ENCODE measurements at regions not wholly inside any gene's neighbourhood (a gene's known extent, or its start where the extent isn't known, plus 50 kb on each side); places are given as distances from the start of the nearest gene placed in this dataset.
A peak's percentile ranks its signal among the peaks of the same experiment; 100 is the strongest.

GRCh38 chr4:62377700-62378099 is 1177.6 kb downstream of the ADGRL3 start:
- DNase-seq (ENCODE audit: low read depth in 2 of 2), result no peak

GRCh38 chr4:62377245-62377644 is 1177.1 kb downstream of the ADGRL3 start:
- DNase-seq (ENCODE audit: low read depth in 2 of 2), result no peak

- DNase-seq (ENCODE audit: low read depth in 2 of 2), result no peak
Observed at GRCh38 chr4:62366939-62367338, 1166.8 kb downstream of the ADGRL3 start.

GRCh38 chr4:62360156-62360545 is 1160.0 kb downstream of the ADGRL3 start:
- DNase-seq (ENCODE audit: low read depth in 2 of 2), result no peak

- no peak for DNase-seq (ENCODE audit: low read depth in 2 of 2)
Observed at GRCh38 chr4:62359441-62360155, 1159.5 kb downstream of the ADGRL3 start.

GRCh38 chr4:62344915-62345314 is 1144.8 kb downstream of the ADGRL3 start:
- DNase-seq (ENCODE audit: low read depth in 2 of 2), result no peak

GRCh38 chr4:62344474-62344873 is 1144.3 kb downstream of the ADGRL3 start:
- no peak for DNase-seq (ENCODE audit: low read depth in 2 of 2)

- no peak for DNase-seq (ENCODE audit: low read depth in 2 of 2)
Observed at GRCh38 chr4:62342346-62342745, 1142.2 kb downstream of the ADGRL3 start.

- DNase-seq (ENCODE audit: low read depth in 2 of 2), result peak in 1 of 2 experiments; percentile 0
Observed at GRCh38 chr4:62328526-62328925, 1128.4 kb downstream of the ADGRL3 start.

- no peak for DNase-seq (ENCODE audit: low read depth in 2 of 2)
Observed at GRCh38 chr4:62327612-62328297, 1127.6 kb downstream of the ADGRL3 start.

GRCh38 chr4:62324215-62324614 is 1124.1 kb downstream of the ADGRL3 start:
- no peak for DNase-seq (ENCODE audit: low read depth in 2 of 2)

GRCh38 chr4:62320612-62321011 is 1120.5 kb downstream of the ADGRL3 start:
- DNase-seq (ENCODE audit: low read depth in 2 of 2), result no peak

- DNase-seq (ENCODE audit: low read depth in 2 of 2), result no peak
Observed at GRCh38 chr4:62302710-62303109, 1102.6 kb downstream of the ADGRL3 start.

- DNase-seq (ENCODE audit: low read depth in 2 of 2), result no peak
Observed at GRCh38 chr4:62301500-62301899, 1101.4 kb downstream of the ADGRL3 start.

GRCh38 chr4:62293551-62293950 is 1093.4 kb downstream of the ADGRL3 start:
- no peak for DNase-seq (ENCODE audit: low read depth in 2 of 2)

- DNase-seq (ENCODE audit: low read depth in 2 of 2), result no peak
Observed at GRCh38 chr4:62292911-62293310, 1092.8 kb downstream of the ADGRL3 start.

GRCh38 chr4:62288808-62289541 is 1088.8 kb downstream of the ADGRL3 start:
- no peak for DNase-seq (ENCODE audit: low read depth in 2 of 2)

- no peak for DNase-seq (ENCODE audit: low read depth in 2 of 2)
Observed at GRCh38 chr4:62285026-62285425, 1084.9 kb downstream of the ADGRL3 start.

GRCh38 chr4:62279689-62280088 is 1079.6 kb downstream of the ADGRL3 start:
- no peak for DNase-seq (ENCODE audit: low read depth in 2 of 2)

GRCh38 chr4:62275470-62275869 is 1075.3 kb downstream of the ADGRL3 start:
- no peak for DNase-seq (ENCODE audit: low read depth in 2 of 2)

- no peak for DNase-seq (ENCODE audit: low read depth in 2 of 2)
Observed at GRCh38 chr4:62274782-62275181, 1074.7 kb downstream of the ADGRL3 start.

- no peak for DNase-seq (ENCODE audit: low read depth in 2 of 2)
Observed at GRCh38 chr4:62271107-62271506, 1071.0 kb downstream of the ADGRL3 start.

- DNase-seq (ENCODE audit: low read depth in 2 of 2), result no peak
Observed at GRCh38 chr4:62269918-62270317, 1069.8 kb downstream of the ADGRL3 start.
